Kidney glomerular epithelial cell (primary cell): ENCODE measurements at regions not wholly inside any gene's neighbourhood (a gene's known extent, or its start where the extent isn't known, plus 50 kb on each side); places are given as distances from the start of the nearest gene placed in this dataset.
"Not testable (repeated sequence)": the region's sequence is repeated elsewhere in the genome, so short reads cannot be mapped to it uniquely, and the experiment has no call there.

Source experiments
- DNase-seq: peaks from one replicate; lab custom pipeline; 2025; lab: John Stamatoyannopoulos, UW

GRCh38 chr6:74715355-74716085 lies 490.3 kb downstream of the COL12A1 start:
- DNase-seq = peak; percentile 12

GRCh38 chr6:74713941-74714340 lies 491.9 kb downstream of the COL12A1 start:
- peak; percentile 10 for DNase-seq

- DNase-seq = no peak
These were observed 500.4 kb downstream of the COL12A1 start for GRCh38 chr6:74705451-74705850.

- DNase-seq = not testable (repeated sequence)
These were observed 501.3 kb downstream of the COL12A1 start for GRCh38 chr6:74704540-74704939.

- DNase-seq = no peak
These were observed 515.5 kb downstream of the COL12A1 start for GRCh38 chr6:74690365-74690764.

GRCh38 chr6:74689601-74690000 lies 516.3 kb downstream of the COL12A1 start:
- no peak for DNase-seq

- no peak for DNase-seq
These were observed 528.4 kb downstream of the COL12A1 start for GRCh38 chr6:74677463-74677862.

GRCh38 chr6:74676906-74677305 lies 528.9 kb downstream of the COL12A1 start:
- DNase-seq = no peak

- no peak for DNase-seq
These were observed 531.5 kb downstream of the COL12A1 start for GRCh38 chr6:74674377-74674776.

GRCh38 chr6:74671558-74672025 lies 534.3 kb downstream of the COL12A1 start:
- DNase-seq = no peak

- no peak for DNase-seq
These were observed 547.5 kb downstream of the COL12A1 start for GRCh38 chr6:74658391-74658790.

GRCh38 chr6:74657931-74658330 lies 547.9 kb downstream of the COL12A1 start:
- DNase-seq = no peak

GRCh38 chr6:74657011-74657410 lies 548.8 kb downstream of the COL12A1 start:
- DNase-seq = peak; percentile 10

GRCh38 chr6:74656453-74656852 lies 549.4 kb downstream of the COL12A1 start:
- no peak for DNase-seq

GRCh38 chr6:74654296-74654695 lies 551.6 kb downstream of the COL12A1 start:
- no peak for DNase-seq

- no peak for DNase-seq
These were observed 553.7 kb downstream of the COL12A1 start for GRCh38 chr6:74651948-74652842.

- DNase-seq = no peak
These were observed 555.2 kb downstream of the COL12A1 start for GRCh38 chr6:74650668-74651067.

GRCh38 chr6:74646461-74646860 lies 559.4 kb downstream of the COL12A1 start:
- no peak for DNase-seq

- DNase-seq = no peak
These were observed 560.6 kb downstream of the COL12A1 start for GRCh38 chr6:74645108-74645849.

GRCh38 chr6:74642101-74642500 lies 563.8 kb downstream of the COL12A1 start:
- no peak for DNase-seq

GRCh38 chr6:74638412-74638811 lies 567.4 kb downstream of the COL12A1 start:
- no peak for DNase-seq

GRCh38 chr6:74632196-74632875 lies 573.5 kb downstream of the COL12A1 start:
- no peak for DNase-seq
